Mucosa of descending colon (tissue), 3 donors: ENCODE measurements at regions not wholly inside any gene's neighbourhood (a gene's known extent, or its start where the extent isn't known, plus 50 kb on each side); places are given as distances from the start of the nearest gene placed in this dataset.

Experiments
- ATAC-seq: fragments of 200-7000 bp; cut with Tn5 transposase; one replicate; pipeline ENCODE4 v1.9.1; 2020; ENCODE audit warnings: mild to moderate bottlenecking, moderate library complexity
- DNase-seq, 3 donors: peaks; one replicate each; pipeline ENCODE4 v3.0.0-alpha.2; 2020
- H3K36me3 ChIP-seq: fragments of 200-600 bp; one replicate; pipeline ENCODE4 v1.8.0; 2021; ENCODE audit warnings: low read depth, mild to moderate bottlenecking
- H3K4me1 ChIP-seq: fragments of 200-600 bp; one replicate; pipeline ENCODE4 v1.8.0; 2021; ENCODE audit warnings: low read depth, mild to moderate bottlenecking
- H3K4me3 ChIP-seq: fragments of 200-600 bp; one replicate; pipeline ENCODE4 v1.8.0; 2021; ENCODE audit warnings: mild to moderate bottlenecking
- H3K9me3 ChIP-seq: fragments of 200-600 bp; one replicate; pipeline ENCODE4 v1.8.0; 2021; ENCODE audit warnings: mild to moderate bottlenecking
- intact Hi-C, 2 donors: fragments of 100-400 bp; cut with DNase I in 1 of 2; cut with micrococcal nuclease in 1 of 2; formaldehyde crosslinking; loops; one replicate each; pipeline versions ENCODE4 v1.11.0 to v1.11.1; 2022; cut with DNase I, micrococcal nuclease
- TF ChIP-seq, protein P1 (sequence below): fragments of 200-600 bp; IDR thresholded peaks from one replicate; pipeline ENCODE4 v1.8.0; 2022; ENCODE audit warnings: antibody characterized with exemption, mild to moderate bottlenecking
- donor health status: DM: no; HTN: no; CAD: no; lungs with moderate emphysema.
- donor health status: DM: no; HTN: no; CAD: no.
- donor health status: DM: no; HTN: yes; CAD: no.

DNA sequence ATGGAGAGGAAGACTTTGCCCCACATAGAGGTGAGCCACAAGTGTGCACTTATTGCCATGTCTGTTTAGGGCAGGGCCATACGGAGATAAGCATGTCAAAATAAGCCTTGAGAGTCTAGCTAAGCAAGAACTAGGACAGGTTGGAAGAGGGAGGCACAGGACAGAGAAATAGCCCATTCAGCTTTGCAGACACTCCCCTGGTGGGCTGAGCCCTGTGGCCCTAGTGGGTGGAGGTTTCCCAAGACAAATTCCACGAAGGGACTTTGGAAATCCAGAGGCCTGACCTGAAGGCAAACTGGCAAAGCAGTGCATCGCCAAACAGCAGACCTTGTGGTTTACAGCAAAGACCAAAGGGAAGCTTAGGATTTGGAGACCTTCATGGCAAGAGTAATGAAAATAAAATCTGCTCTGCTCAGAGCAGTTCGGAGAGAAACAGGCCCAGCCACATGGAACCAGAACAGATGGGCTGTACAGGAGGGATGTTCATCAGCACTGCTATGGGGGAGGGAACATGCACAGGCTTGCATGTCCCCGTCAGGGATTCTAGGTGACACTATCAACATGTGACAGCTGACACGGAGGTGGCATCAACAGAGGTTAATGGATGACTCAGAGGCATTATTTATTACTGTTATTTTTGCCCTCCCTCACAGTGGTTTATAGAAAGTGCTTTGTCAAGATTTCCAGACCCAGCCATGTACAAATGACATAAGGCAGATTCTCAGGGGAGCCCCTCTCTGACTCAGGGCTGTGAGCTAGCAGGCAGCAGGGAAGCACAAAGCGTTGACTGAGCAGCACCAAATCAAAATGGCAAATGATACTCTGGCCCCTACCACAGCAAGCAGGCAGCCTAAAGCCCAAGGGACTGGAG lies 90.1 kb upstream of the IRF2BP2 start:
- H3K36me3 ChIP-seq: no peaks in the 10 kb centered on the region
- TF ChIP-seq, protein P1, sequence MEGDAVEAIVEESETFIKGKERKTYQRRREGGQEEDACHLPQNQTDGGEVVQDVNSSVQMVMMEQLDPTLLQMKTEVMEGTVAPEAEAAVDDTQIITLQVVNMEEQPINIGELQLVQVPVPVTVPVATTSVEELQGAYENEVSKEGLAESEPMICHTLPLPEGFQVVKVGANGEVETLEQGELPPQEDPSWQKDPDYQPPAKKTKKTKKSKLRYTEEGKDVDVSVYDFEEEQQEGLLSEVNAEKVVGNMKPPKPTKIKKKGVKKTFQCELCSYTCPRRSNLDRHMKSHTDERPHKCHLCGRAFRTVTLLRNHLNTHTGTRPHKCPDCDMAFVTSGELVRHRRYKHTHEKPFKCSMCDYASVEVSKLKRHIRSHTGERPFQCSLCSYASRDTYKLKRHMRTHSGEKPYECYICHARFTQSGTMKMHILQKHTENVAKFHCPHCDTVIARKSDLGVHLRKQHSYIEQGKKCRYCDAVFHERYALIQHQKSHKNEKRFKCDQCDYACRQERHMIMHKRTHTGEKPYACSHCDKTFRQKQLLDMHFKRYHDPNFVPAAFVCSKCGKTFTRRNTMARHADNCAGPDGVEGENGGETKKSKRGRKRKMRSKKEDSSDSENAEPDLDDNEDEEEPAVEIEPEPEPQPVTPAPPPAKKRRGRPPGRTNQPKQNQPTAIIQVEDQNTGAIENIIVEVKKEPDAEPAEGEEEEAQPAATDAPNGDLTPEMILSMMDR: no peak
- no peak overlapping the region for H3K4me3 ChIP-seq
- peaks cover 16% of the 10 kb centered on the region for H3K4me1 ChIP-seq
- peak in 1 of 3 donors; percentile 59 for DNase-seq
- peak; percentile 85 for ATAC-seq
- intact Hi-C loops: no loop called here
- H3K9me3 ChIP-seq: no peaks in the 10 kb centered on the region

DNA sequence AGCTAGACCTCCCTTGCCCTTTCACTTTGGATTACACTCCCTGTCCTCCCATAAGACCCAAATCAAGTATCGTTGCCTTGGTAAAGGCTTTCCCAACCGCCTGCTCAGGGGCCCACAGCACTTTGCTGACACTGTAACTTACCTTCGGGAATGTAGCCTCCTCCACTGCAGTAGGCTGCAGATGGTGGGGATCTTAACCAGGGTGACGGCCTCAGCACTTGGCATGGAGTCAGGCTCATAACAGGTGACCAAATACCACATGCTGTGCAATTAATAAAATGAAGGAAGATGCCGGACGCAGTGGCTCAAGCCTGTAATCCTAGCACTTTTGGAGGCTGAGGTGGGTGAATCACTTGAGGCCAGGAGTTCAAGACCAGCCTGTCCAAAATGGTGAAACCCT lies 88.7 kb upstream of the IRF2BP2 start:
- H3K4me3 ChIP-seq: no peak overlapping the region
- intact Hi-C loops: no loop called here
- no peaks in the 10 kb centered on the region for H3K36me3 ChIP-seq
- H3K4me1 ChIP-seq: peaks cover 16% of the 10 kb centered on the region
- ATAC-seq: no peak
- no peak for DNase-seq
- TF ChIP-seq, protein P1: no peak
- H3K9me3 ChIP-seq: no peaks in the 10 kb centered on the region

DNA sequence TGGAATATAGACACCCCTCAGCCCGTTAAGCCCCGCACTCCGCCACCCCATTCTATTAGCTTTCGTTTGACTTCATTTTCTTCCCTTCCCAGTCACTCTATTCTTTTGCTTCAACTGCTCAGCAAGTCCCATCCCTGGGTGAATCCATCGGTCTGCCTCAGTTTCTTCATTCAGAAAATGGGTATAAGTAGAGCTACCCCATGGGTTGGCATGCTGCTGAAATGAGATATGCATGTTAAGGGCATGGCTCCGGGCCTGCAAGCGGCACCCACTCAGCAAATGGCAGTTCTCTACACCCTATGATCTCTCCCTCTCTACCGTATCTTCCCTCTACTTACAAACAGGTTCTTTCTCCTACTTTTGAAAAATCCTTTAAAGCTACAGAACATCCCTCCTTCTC lies 87.8 kb upstream of the IRF2BP2 start:
- H3K9me3 ChIP-seq: no peaks in the 10 kb centered on the region
- ATAC-seq (no peak), DNase-seq (no peak)
- TF ChIP-seq, protein P1: no peak
- no peaks in the 10 kb centered on the region for H3K36me3 ChIP-seq
- H3K4me1 ChIP-seq: peaks cover 16% of the 10 kb centered on the region
- no peak overlapping the region for H3K4me3 ChIP-seq
- intact Hi-C loops: no loop called here

DNA sequence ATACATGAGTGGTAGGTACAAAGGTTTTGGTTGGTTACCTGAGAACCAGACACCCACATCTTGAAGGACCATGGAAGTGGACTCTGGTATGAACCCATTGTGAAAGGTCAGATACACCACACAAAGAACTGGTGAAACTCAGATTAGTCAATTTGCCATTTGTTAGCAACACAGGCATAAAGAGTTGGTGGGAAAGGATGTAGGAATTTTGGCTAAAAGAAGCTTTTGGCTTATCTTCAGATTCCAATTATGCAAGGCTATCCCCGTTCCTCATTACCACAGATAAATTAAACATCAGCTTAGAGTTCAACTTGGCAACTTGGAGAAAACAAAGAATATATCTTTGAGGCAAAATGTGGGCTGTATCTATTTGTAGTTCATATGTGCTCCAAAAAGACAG lies 87.0 kb upstream of the IRF2BP2 start:
- no peaks in the 10 kb centered on the region for H3K9me3 ChIP-seq
- ATAC-seq (no peak), DNase-seq (no peak)
- peaks cover 16% of the 10 kb centered on the region for H3K4me1 ChIP-seq
- no peak overlapping the region for H3K4me3 ChIP-seq
- H3K36me3 ChIP-seq: no peaks in the 10 kb centered on the region
- TF ChIP-seq, protein P1: no peak
- intact Hi-C loops: no loop called here

DNA sequence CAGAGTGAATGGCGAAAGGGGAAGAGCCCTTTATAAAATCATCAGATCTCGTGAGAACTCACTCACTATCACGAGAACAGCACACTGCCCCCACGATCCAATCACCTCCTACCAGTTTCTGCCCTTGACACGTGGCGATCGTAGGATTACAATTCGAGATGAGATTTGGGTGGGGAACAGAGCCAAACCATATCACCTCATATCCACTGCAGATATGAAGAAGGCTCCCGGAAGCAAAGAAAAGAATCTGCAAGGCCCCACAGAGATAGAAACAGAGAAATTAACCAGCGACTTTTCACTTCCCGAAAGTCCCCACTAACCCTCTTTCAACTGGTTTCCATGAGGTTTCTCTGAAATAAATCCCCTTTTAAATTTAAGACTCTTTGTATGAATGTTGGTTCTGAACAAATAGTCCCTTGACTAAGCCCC lies 86.2 kb upstream of the IRF2BP2 start:
- TF ChIP-seq, protein P1: no peak
- intact Hi-C loops: no loop called here

More for the DNA sequence above, 86.2 kb upstream of the IRF2BP2 start:
- no peak for ATAC-seq
- H3K4me1 ChIP-seq: peaks cover 16% of the 10 kb centered on the region
- no peaks in the 10 kb centered on the region for H3K9me3 ChIP-seq
- DNase-seq: no peak
- H3K36me3 ChIP-seq: no peaks in the 10 kb centered on the region
- no peak overlapping the region for H3K4me3 ChIP-seq
